ENCODE measurements at regions not wholly inside any gene's neighbourhood (a gene's known extent, or its start where the extent isn't known, plus 50 kb on each side); places are given as distances from the start of the nearest gene placed in this dataset.

- Mint-ChIP-seq H3K9me3 (peaks cover 30% of the 10 kb centered on the region), H3K36me3 (ENCODE audit: low read depth) (no peaks in the 10 kb centered on the region; the same call in 1 of the 2 replicates), H3K27ac (no peak overlapping the region), H3K4me3 (no peak overlapping the region), H3K4me1 (ENCODE audit: low read depth) (peaks cover 6% of the 10 kb centered on the region; the same call in 1 of the 2 replicates), H3K27me3 (ENCODE audit: insufficient read depth) (no peaks in the 10 kb centered on the region)
- TF ChIP-seq CTCF (IDR thresholded peaks at IDR 0.05) = no peak
- no peak for DNase-seq
Measured at GRCh38 chr3:24589931-24590880, 95.6 kb upstream of the THRB start.

GRCh38 chr3:24591191-24591590, 96.5 kb upstream of the THRB start:
- no peak overlapping the region for H3K27ac Mint-ChIP-seq
- no peaks in the 10 kb centered on the region for H3K27me3 Mint-ChIP-seq (ENCODE audit: insufficient read depth)
- DNase-seq = no peak
- H3K4me1 Mint-ChIP-seq (ENCODE audit: low read depth) = peaks cover 6% of the 10 kb centered on the region; the same call in 1 of the 2 replicates
- no peak for TF ChIP-seq CTCF (IDR thresholded peaks at IDR 0.05)
- no peak overlapping the region for H3K4me3 Mint-ChIP-seq
- H3K9me3 Mint-ChIP-seq = peaks cover 27% of the 10 kb centered on the region
- no peaks in the 10 kb centered on the region; the same call in 1 of the 2 replicates for H3K36me3 Mint-ChIP-seq (ENCODE audit: low read depth)

- Mint-ChIP-seq H3K4me1 (ENCODE audit: low read depth) (peaks cover 6% of the 10 kb centered on the region; the same call in 1 of the 2 replicates), H3K9me3 (peaks cover 25% of the 10 kb centered on the region), H3K4me3 (no peak overlapping the region), H3K27ac (no peak overlapping the region), H3K27me3 (ENCODE audit: insufficient read depth) (no peaks in the 10 kb centered on the region), H3K36me3 (ENCODE audit: low read depth) (no peaks in the 10 kb centered on the region; the same call in 1 of the 2 replicates)
- TF ChIP-seq CTCF (IDR thresholded peaks at IDR 0.05) = no peak
- peak; percentile 4 for DNase-seq
Measured at GRCh38 chr3:24591661-24592555, 97.3 kb upstream of the THRB start.

- Mint-ChIP-seq H3K4me3 (no peak overlapping the region), H3K27me3 (ENCODE audit: insufficient read depth) (no peaks in the 10 kb centered on the region), H3K9me3 (peaks cover 12% of the 10 kb centered on the region), H3K4me1 (ENCODE audit: low read depth) (peaks cover 6% of the 10 kb centered on the region; the same call in 1 of the 2 replicates), H3K27ac (no peak overlapping the region), H3K36me3 (ENCODE audit: low read depth) (no peaks in the 10 kb centered on the region)
- no peak for DNase-seq
- TF ChIP-seq CTCF (IDR thresholded peaks at IDR 0.05) = no peak
Measured at GRCh38 chr3:24594161-24594560, 99.5 kb upstream of the THRB start.

- peaks cover 6% of the 10 kb centered on the region; the same call in 1 of the 2 replicates for H3K4me1 Mint-ChIP-seq (ENCODE audit: low read depth)
- no peak overlapping the region for H3K27ac Mint-ChIP-seq
- no peak overlapping the region for H3K4me3 Mint-ChIP-seq
- TF ChIP-seq CTCF (IDR thresholded peaks at IDR 0.05) = no peak
- DNase-seq = no peak
- H3K27me3 Mint-ChIP-seq (ENCODE audit: insufficient read depth) = no peaks in the 10 kb centered on the region
- peaks cover 6% of the 10 kb centered on the region for H3K9me3 Mint-ChIP-seq
- H3K36me3 Mint-ChIP-seq (ENCODE audit: low read depth) = no peaks in the 10 kb centered on the region
Measured at GRCh38 chr3:24595796-24596195, 101.1 kb upstream of the THRB start.

Data from HFFc6 (cell line).